Bronchial epithelial cell (primary cell): ENCODE measurements at regions not wholly inside any gene's neighbourhood (a gene's known extent, or its start where the extent isn't known, plus 50 kb on each side); places are given as distances from the start of the nearest gene placed in this dataset.
A peak's percentile ranks its signal among the peaks of the same experiment; 100 is the strongest.

Experiments
- DNase-seq: peaks from one replicate; pipeline ENCODE4 v3.0.0-alpha.2; 2010; ENCODE audit warnings: low read depth
- FAIRE-seq: peaks from 2 replicates; lab custom pipeline; 2011; peaks lifted over from hg19 to GRCh38; lab: Jason Lieb, UNC
- H3K27me3 ChIP-seq: 2 replicates; pipeline ENCODE4 v1.5.1; 2011; ENCODE audit warnings: low read length; ENCODE audit not compliant: control insufficient read depth, insufficient read depth
- H3K36me3 ChIP-seq: 2 replicates; pipeline ENCODE4 v1.5.1; 2011; ENCODE audit warnings: low read length; ENCODE audit not compliant: control insufficient read depth, insufficient read depth
- H3K4me3 ChIP-seq: 2 replicates; pipeline ENCODE4 v1.5.1; 2011; ENCODE audit warnings: mild to moderate bottlenecking, low read depth, low read length, control low read depth
- CTCF ChIP-seq: IDR thresholded peaks from 2 replicates; pipeline ENCODE4 v1.5.1; 2011; ENCODE audit warnings: mild to moderate bottlenecking, moderate library complexity, low read length, control low read depth, inconsistent platforms; ENCODE audit not compliant: insufficient read depth, severe bottlenecking

- no peaks in the 10 kb centered on the region for H3K36me3 ChIP-seq
- no peak for TF ChIP-seq CTCF
- no peaks in the 10 kb centered on the region for H3K27me3 ChIP-seq
- FAIRE-seq (no peak), DNase-seq (peak; percentile 45)
- no peak overlapping the region for H3K4me3 ChIP-seq
Measured at GRCh38 chr1:88528792-88529191, 155.3 kb upstream of the PKN2 start.

- H3K4me3 ChIP-seq = no peak overlapping the region
- no peak for TF ChIP-seq CTCF
- FAIRE-seq = no peak
Measured at GRCh38 chr1:88529581-88529980, 154.5 kb upstream of the PKN2 start.

GRCh38 chr1:88530246-88530645, 153.8 kb upstream of the PKN2 start:
- FAIRE-seq = no peak
- no peak for TF ChIP-seq CTCF
- peak; percentile 61 for DNase-seq
- H3K4me3 ChIP-seq = no peak overlapping the region
- H3K27me3 ChIP-seq = no peaks in the 10 kb centered on the region
- H3K36me3 ChIP-seq = no peaks in the 10 kb centered on the region

More at GRCh38 chr1:88529581-88529980, 154.5 kb upstream of the PKN2 start:
- no peaks in the 10 kb centered on the region for H3K36me3 ChIP-seq
- no peaks in the 10 kb centered on the region for H3K27me3 ChIP-seq
- no peak for DNase-seq

- no peaks in the 10 kb centered on the region for H3K36me3 ChIP-seq
- no peak overlapping the region for H3K4me3 ChIP-seq
- no peak for DNase-seq
- TF ChIP-seq CTCF = no peak
- no peaks in the 10 kb centered on the region for H3K27me3 ChIP-seq
- FAIRE-seq = no peak
Measured at GRCh38 chr1:88537787-88538186, 146.3 kb upstream of the PKN2 start.

GRCh38 chr1:88538222-88538899, 145.7 kb upstream of the PKN2 start:
- no peaks in the 10 kb centered on the region for H3K27me3 ChIP-seq
- TF ChIP-seq CTCF = no peak
- no peak overlapping the region for H3K4me3 ChIP-seq
- FAIRE-seq (no peak), DNase-seq (no peak)
- H3K36me3 ChIP-seq = no peaks in the 10 kb centered on the region

- H3K36me3 ChIP-seq = no peaks in the 10 kb centered on the region
- DNase-seq = no peak
- H3K4me3 ChIP-seq = no peak overlapping the region
- FAIRE-seq = no peak
- no peaks in the 10 kb centered on the region for H3K27me3 ChIP-seq
- TF ChIP-seq CTCF = no peak
Measured at GRCh38 chr1:88540255-88540654, 143.8 kb upstream of the PKN2 start.
